Activated CD8-positive, alpha-beta memory T cell treated with anti-CD3 and anti-CD28 coated beads, Interleukin-2, amount 50 U/mL, for 1 hour (primary cell): ENCODE measurements at regions not wholly inside any gene's neighbourhood (a gene's known extent, or its start where the extent isn't known, plus 50 kb on each side); places are given as distances from the start of the nearest gene placed in this dataset.
A peak's percentile ranks its signal among the peaks of the same experiment; 100 is the strongest.

ENCODE experiments used
- DNase-seq: peaks from one replicate; pipeline ENCODE4 v3.0.0-alpha.2; 2020; ENCODE audit errors: extremely low read depth

DNA sequence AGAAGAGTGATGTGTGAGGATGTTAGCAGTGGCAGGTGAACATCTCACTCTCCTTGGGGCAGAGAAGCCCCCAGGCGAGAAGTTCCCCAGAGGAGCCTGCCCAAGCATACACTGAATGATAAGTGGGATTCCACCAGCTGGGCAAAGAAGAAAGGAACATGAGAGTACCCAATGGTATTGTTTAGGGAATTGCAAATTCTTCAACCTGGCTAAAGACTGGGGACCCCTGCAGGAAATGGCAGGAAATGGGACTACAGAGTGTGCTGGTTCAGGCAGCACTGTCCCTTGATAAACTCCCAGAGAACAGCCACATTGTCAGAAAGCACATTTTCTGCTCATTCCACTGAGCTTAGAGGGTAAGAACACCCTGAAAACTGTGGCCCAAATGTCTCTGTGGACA, 121.3 kb downstream of the RPS29 start:
- DNase-seq = no peak

DNA sequence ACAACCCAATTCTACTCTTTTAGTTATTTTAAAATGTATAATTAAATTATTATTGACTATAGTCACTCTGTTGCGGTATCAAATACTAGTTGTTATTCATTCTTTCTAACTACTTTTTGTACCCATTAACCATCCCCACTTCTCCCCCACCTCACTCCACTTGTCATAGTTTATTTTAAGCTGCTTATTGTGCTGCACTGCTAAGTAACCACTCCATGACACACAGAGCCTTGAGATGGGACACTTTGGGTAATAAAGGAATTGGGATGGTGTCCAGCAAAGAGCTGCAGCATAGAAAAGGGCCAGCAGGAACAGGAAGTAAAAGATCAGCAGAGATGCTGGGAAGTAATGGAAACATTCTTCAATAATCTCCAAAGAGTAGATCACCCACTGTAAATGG, 123.0 kb downstream of the RPS29 start:
- no peak for DNase-seq

DNA sequence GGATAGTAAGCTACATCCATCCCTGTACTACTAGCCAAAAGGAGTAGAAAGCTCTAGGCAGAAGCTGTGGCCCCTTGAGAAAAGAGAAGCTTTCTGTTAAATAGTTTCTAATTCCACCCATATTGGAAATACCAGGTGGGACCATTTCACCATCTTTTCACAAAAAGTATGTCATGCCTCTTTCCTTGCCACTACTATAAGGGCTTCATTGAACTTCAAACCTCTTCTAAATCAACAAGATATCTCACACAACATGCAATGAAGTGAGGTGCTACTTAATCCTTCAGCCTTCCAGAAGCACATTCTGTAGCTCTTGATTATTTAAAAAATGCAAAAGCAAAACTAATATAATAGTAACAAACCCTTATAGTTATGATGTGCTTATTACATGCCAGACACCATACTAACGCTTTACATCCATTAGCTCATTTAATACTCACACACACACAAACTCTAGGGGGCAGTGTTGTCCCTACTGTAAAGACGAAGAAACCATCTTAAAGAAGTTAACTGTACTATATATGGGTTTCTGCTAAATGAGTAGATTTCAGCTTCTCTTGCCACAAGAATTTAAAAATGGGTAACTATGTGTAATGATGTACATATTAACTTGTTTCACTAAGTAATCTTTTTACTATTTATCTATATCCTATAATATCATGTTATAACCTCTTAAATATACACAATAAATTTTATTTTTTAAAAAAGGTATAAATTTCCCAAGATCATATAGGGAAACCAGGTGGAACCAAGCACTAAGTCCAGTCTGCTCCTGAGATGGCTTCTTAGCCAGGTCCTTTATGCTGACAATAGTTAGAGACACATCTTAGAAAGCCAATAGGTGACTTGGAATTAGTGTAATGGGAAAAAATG, 124.4 kb downstream of the RPS29 start:
- peak; percentile 59 for DNase-seq

DNA sequence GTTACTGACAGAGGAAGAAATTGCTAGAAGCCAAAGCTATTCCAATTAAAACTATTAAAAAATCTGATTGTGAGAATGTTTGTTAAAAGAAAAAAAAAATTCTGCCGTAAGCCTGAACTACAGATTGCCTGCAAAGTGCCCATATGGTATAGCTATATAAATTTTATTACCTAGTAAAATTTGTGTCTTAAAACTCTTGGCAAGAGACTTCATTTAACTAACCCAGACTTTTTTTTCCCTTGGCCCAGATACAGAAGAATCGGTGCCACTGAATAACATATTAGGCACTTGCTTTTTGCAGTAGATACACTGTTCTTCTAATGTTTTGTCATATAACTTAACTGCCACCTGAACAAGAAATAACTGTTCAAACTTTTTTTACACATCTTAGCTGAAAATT, 125.5 kb downstream of the RPS29 start:
- no peak for DNase-seq

DNA sequence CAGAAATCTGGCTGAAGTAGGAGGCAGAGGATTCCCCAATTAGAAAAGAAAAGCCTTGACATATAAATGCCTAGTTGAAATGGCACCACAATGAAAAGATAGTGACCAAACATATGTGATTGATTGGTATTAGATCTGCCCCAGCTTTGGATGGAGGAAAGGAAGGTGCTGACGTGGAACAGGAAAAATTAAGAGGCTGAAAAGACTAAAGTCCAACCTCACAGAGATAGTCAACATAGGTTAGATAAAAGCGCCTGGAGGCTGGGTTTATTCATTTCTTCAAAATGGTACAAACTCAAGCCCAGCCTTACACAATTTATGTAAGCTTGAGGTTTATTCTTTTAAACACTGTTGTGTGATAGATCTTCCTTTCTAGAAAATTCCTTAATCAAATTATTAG, 129.6 kb downstream of the RPS29 start:
- no peak for DNase-seq

DNA sequence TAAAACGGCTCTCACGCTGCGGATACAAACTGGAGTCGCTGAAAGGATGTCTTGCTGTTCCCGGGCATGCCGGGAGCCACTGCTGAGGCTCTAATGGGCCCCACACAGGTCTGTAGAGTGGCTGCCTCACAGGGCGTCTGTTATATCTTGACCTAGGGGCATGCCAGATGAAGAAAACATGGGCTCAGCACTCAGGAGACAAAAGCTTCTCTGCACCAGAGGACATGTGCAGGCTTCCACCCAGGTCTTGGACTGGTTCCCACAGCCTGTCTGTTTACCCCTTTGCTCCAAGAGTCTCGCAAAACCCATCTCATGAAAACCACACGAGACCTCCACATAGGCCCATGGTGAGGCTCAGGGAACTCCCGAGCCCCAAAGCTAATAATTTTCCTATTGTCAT, 134.2 kb downstream of the RPS29 start:
- no peak for DNase-seq

DNA sequence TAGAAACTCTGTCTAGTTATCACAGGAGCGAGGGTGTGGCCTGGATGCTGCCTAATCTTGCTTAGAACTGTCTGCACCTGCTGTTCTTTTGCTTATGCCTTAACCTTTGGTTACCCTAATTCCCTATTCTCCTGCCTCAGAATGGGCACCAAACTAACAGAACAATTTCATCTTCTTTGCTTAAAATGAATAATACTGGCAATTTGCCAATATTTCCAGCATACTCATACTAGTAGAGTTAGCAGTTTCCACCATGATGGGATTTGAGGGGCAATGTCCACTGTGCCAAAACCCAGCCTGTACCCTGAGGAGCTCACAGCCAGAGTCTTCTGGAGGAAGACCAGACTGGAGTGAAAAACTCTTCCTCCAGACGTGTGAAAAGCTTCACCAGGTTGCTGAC, 136.4 kb downstream of the RPS29 start:
- no peak for DNase-seq

DNA sequence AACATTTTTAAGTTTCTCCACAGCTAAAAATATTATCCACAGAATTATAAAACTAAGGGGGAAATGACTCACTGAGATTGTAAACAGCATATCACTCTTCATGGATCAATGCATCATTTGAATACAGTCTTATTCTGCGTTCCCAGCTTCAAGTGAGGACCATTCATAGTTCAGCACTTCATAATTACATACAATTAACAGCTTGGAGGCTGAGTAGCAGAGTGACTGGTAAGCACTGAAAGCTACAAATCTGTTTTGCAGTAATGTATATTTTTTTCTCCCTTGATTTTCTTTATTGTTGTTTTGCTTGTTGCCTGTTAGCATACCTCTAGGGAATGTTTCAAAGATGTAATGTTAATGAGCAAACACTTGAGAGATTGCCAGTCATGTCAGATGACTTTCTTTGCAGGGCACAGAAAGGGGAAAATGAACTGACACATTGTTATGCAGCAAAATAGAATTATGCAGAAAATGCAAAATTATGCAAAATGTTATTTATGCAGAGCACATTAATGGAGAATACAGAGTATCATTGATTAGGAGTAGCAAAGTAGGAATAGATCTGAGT, 138.6 kb downstream of the RPS29 start:
- DNase-seq = no peak

DNA sequence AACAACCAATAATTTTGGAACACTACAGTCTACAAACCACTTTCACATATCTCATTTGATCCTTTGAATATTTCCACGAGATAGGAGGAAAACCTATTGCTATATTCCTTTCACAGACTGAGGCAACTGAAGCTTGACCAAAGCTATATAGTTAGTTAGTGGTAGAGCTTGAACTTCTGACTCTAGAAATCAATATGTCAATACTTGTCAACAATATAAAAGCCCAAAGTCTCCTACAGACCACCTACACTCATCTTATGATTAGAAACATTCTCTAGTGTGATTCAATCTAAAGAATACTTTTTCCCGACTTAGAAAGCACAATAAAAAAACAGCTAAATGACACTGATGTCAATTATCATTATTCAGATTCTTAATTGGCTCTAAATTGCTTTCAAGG, 139.4 kb downstream of the RPS29 start:
- no peak for DNase-seq

DNA sequence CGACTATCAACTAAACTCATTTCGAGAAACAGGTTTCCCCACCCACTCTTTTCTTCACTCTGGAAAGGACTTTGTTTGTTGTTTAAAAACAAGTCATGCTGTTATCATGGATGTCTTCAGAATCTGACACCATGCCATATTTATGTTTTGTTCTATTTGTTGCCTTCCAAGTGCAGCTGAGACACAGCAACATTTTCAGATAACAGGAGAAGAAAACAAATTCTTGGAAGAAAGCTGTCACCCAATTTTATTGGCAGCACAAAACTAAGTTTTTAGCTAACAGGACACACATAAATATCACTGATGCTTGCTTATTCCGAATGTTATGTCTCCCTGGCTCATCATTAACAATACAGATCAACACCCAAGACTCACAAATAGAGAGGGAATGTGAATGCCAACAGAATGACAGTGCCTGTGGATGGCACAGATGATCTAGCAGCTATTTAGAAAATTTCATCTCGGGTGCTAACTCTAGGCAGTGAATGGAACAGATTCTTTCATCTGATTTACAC, 147.9 kb downstream of the RPS29 start:
- DNase-seq = no peak

DNA sequence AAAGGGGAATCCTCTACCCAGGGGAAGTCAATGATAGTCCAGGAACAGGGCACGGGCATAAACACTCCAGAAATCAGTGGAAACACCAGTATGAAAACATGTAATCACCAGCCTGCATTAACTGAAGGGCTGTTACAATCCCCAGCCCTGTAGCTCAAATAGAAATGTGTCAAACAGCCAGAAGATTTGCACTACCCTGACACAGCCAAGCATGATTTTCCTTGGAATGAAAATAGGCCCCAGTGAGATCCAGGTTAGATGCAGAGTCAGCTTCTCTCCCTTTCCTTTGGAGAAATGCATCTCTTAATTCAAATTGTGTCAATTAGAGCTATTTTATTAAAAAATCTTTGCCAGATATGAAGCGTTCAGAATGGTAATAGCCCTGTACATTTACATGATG, 158.1 kb downstream of the RPS29 start:
- DNase-seq = no peak

DNA sequence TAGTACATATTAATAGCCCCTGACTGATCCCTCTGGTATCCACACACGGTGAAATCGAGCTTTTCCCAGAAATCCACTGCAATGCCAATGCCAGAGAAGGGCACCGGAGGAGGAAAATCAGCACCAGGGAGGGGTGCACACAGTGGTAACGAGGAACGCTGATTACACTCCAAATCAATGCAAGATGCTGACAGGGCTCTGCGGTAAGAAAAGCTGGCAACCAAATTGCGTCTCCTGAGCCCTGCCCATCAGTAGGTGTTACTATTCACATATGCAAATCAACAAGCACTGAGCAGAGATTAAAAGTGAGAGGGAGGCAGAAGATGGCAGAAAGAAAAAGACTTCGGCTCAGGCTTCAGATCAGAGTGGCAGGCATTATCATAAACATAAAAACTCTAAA, 159.1 kb downstream of the RPS29 start:
- no peak for DNase-seq

DNA sequence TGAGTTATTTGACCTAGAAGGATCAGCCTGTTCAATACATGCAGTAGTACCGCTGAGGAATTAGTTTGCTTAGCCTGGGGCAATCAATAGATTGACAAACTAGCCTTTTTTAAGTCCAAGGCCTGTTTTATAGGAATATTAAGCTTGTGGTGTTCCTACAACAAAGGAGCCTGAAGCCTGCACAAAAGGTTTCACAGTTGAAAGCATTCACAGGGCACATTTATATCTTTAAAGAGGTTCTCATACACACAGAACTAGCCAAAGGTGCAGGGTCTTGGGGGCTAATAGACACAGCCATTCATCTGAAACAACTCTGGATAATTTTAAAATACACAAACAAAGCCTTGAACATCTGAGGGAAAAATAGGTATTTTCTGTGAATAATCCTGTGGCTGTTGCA, 160.3 kb downstream of the RPS29 start:
- no peak for DNase-seq

DNA sequence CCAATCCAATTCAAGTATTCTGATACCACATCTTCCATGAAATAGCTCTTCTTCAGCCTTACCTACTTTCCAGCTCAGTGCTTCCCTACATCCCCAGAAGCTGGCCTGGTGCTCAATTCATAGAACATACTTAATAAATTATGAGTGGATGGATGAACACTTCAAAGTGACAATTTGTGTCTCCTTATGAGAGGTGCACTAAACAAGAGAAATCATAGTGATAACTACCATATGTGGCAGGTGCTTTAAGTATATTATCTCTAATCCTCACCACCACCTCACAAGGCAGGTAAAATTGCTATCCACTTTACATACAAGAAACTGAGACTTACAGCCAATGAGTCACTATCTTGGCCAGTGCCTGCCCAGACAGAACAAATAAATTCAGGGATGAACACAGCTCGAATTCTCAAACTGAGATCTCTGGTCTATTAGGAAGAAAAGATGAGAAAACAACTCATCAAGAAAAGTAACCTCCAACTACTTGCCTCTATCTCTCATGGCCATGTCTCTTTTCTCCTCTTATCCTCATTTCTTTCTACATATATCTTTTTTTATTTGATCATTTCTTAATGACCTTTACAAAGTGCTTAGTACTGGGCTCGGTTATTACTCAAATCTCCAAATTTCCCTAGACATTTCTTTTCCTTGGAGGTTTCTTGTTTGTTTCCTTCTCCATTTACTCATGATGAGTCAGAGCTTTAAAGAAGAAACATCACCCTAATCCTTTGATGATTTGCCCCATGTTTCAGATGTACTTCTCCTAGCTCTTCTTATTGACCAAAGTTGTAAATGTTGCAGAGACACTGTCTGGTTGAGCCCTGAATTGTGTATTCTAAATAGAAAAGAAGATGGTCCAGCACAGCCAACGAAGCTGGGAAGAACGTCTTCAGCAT, 161.5 kb downstream of the RPS29 start:
- DNase-seq = no peak

DNA sequence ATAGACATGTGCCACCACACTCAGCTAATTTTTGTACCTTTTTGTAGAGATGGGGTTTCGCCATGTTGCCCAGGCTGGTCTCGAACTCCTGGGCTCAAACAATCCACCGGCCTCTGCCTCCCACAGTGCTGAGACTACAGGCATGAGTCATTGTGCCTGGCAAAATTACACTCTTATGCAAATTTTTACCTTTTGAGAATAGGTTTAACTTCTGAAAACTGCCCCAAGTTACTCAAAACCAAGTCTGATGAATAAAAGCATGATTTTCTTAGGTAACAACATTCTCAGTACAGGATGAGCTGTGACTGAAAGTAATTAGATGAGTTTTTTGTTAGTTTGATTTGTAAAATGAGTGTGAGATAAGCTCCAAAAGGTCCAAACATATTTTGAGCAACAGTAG, 166.0 kb downstream of the RPS29 start:
- DNase-seq = no peak

DNA sequence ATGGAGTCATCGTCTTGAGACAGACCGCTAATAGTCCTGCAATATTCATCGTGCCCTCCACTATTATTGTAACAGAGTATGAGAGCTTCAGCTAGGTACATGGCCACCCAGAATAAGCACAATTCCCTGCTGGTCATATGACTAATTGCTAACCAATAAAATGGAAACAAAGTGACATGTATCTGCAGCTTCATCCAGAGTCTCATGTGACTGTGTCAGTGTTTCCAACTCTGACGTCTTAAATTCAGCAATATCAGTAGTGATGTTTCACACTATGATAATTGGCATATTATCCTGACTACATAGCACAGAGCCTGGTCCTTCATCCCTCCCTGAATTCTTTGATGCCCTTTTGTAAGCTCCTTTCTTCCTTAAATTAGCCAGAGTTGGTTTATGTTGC, 167.4 kb downstream of the RPS29 start:
- DNase-seq = no peak

DNA sequence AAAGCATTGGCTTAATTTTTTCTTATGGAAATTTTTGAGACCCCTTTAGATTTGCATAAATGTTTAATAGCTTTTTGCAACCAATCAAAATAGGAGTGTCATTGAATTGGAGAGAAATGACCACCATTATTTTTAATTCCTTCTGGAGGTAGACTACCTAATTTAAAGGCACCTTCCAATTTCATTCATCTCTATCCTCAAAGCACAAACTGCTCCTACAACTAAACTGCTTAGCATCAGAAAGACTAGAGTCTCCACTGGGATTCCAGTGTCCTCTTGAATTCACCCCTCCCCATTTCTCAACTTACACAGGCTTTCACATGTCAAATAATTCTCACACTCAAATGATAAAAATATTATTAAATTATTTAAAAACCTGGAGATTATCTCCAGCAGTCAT, 168.4 kb downstream of the RPS29 start:
- DNase-seq = no peak

DNA sequence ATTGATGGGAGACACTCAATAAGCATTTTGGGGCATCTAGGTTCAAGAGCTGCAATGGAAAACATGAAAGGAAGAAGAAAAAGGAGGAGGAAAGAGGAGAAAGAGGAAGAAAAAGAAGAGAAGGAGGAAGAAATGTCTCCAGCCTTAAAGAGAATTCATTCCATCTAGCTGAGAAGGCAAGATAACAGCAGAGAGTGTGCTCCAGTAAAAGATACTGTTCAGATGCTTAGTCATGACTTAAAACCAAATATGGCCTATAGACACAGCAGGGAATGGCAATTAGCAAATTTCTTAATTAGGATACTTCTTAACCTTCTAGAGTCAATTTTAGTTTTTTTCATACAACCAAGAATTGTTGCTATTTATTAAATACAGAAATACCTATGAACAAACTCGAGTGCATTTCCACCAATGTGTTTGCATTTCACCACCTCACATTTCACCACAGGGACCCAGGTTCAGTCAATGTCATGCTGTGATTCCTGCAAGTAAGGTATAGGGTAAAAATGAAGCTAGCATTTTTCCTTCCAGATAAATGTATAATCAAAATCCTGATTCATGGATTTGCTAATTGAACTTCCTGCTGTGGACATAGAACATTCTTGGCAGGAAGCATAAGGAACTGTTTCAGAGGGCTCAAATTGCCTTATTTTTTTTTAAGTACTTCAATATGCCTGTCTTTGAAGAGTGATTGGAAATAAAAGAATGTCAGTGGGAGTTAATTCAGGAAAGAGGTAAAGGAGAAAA, 177.8 kb downstream of the RPS29 start:
- no peak for DNase-seq

DNA sequence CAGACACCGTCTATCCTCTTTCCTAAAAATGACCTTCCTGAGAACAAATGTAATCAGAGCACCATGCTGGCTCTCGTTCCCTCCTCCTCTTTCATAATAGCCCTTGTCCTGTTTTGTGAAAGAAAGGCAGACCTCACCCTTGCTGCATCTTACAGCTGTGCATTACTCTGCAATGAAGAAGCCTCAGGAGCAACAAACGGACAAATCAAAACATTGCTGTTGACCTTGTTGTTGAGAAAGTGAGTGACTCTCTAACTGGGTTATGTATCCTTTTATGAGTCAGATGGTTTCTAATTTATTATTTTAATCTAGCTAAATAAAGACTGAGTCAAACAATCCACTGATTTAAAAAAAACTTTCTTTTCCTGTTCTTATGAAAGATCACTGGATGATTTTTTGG, 180.9 kb downstream of the RPS29 start:
- DNase-seq = no peak

DNA sequence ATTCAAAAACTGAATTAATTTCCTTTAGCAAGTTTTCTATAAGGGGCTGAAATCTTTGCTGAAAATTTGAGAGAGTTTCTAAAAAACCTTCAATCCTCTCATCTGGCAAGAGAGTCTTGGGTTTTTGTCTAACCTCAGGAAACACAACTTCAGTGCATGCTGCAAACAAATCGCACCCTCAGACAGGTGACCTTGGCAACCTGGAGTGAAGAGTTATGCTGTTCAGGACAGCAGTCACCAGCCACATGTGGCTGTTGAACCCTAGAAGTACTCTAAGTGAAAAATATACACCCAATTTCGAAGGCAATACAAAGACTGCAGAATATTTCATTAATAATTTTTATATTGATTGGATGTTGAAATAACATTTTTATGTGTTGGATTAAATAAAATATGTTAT, 184.8 kb downstream of the RPS29 start:
- DNase-seq = no peak

DNA sequence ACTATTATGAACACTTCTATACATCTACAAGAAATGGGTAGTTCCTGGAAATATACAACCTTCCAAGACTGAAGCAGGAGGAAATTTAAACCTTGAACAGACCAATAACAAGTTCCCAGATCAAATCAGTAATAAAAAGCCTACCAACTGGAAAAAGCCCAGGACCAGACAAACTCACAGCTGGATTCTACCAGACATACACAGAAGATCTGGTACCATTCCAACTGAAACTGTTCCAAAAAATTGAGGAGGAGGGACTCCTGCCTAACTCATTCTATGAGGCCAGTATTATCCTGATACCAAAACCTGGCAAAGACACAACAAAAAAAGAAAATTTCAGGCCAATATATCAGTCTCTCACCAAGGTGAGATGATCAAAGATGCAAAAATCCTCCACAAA, 189.4 kb downstream of the RPS29 start:
- no peak for DNase-seq

DNA sequence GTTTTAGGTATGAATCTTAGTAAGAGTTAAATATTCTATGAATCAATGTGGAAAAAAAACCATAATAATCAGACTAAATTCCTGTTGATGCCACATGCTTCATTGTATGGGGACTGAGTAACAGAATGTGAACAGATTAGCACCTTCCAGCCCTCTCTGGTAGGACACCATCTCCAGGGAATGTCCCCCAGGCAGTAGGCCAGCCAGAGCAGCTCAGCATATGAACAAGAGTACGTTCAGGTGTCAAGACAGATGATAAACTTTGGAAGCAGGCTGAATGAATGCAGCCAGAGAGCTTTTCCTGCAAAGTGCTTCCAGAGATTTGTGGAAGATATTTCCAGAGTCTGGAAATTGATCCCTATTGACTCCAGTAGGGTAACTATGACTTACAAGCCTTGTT, 204.4 kb downstream of the RPS29 start:
- no peak for DNase-seq
